HL-60 (cell line): ENCODE measurements at regions not wholly inside any gene's neighbourhood (a gene's known extent, or its start where the extent isn't known, plus 50 kb on each side); places are given as distances from the start of the nearest gene placed in this dataset.

Experiments used
- DNase-seq, 2 experiments: peaks; one replicate each; pipeline ENCODE4 v3.0.0-alpha.2; 2010 to 2020; ENCODE audit warnings: low read depth in 1 of 2, low spot score in 1 of 2
- H3K27ac ChIP-seq: fragments of 250-450 bp; sonication (Bioruptor Pico); replicated peaks from 2 replicates; pipeline ENCODE4 v1.5.1; 2020; ENCODE audit warnings: mild to moderate bottlenecking, moderate library complexity
- H3K27me3 ChIP-seq: fragments of 250-450 bp; sonication (Bioruptor Pico); 2 replicates; pipeline ENCODE4 v1.5.1; 2021; ENCODE audit warnings: mild to moderate bottlenecking, moderate library complexity; ENCODE audit not compliant: insufficient read depth, poor library complexity, severe bottlenecking
- H3K4me3 ChIP-seq: replicated peaks from 2 replicates; pipeline ENCODE4 v1.5.1; 2011; ENCODE audit warnings: mild to moderate bottlenecking, control low read depth, low read length; ENCODE audit not compliant: insufficient read depth
- CTCF ChIP-seq: IDR thresholded peaks from one replicate; pipeline ENCODE4 v1.5.1; 2011; ENCODE audit warnings: low read length, control low read depth, inconsistent platforms; ENCODE audit not compliant: insufficient read depth
- GABPA ChIP-seq: IDR thresholded peaks from 2 replicates; pipeline ENCODE4 v1.6.1; 2012; ENCODE audit warnings: low read depth
- POLR2AphosphoS5 ChIP-seq: IDR thresholded peaks from 2 replicates; pipeline ENCODE4 v1.6.1; 2012; ENCODE audit warnings: low read depth
- REST ChIP-seq: IDR thresholded peaks from 2 replicates; pipeline ENCODE4 v1.6.1; 2012; ENCODE audit warnings: low read depth; ENCODE audit not compliant: insufficient replicate concordance
- SPI1 ChIP-seq: IDR thresholded peaks from 2 replicates; pipeline ENCODE4 v1.6.1; 2012; ENCODE audit warnings: low read depth, mild to moderate bottlenecking, borderline replicate concordance

- TF ChIP-seq GABPA (no peak), SPI1 (no peak), REST (no peak), CTCF (no peak), POLR2AphosphoS5 (no peak)
- H3K4me3 ChIP-seq = no peak overlapping the region
- H3K27ac ChIP-seq = no peak overlapping the region
- no peak for DNase-seq
- H3K27me3 ChIP-seq = no peaks in the 10 kb centered on the region
Measured at GRCh38 chr20:51082988-51083387, 60.1 kb upstream of the KCNG1 start.

- no peaks in the 10 kb centered on the region for H3K27me3 ChIP-seq
- no peak overlapping the region for H3K4me3 ChIP-seq
- TF ChIP-seq GABPA (no peak), REST (no peak), CTCF (no peak), POLR2AphosphoS5 (no peak), SPI1 (no peak)
- H3K27ac ChIP-seq = no peak overlapping the region
- no peak for DNase-seq
Measured at GRCh38 chr20:51080516-51080915, 57.6 kb upstream of the KCNG1 start.

- H3K4me3 ChIP-seq = no peak overlapping the region
- H3K27me3 ChIP-seq = no peaks in the 10 kb centered on the region
- H3K27ac ChIP-seq = no peak overlapping the region
- DNase-seq = no peak
- TF ChIP-seq SPI1 (no peak), REST (no peak), POLR2AphosphoS5 (no peak), CTCF (no peak), GABPA (no peak)
Measured at GRCh38 chr20:51079488-51079887, 56.6 kb upstream of the KCNG1 start.
